Body of pancreas (tissue), 4 donors: ENCODE measurements at regions not wholly inside any gene's neighbourhood (a gene's known extent, or its start where the extent isn't known, plus 50 kb on each side); places are given as distances from the start of the nearest gene placed in this dataset.

Experiments used
- POLR2A ChIP-seq, 3 donors: fragments of 450-650 bp; IDR thresholded peaks; one replicate each; pipeline ENCODE4 v1.6.1; 2016; ENCODE audit warnings: antibody characterized with exemption in 3 of 3, mild to moderate bottlenecking in 2 of 3
- TF ChIP-seq, protein P1 (sequence below), 7 experiments: fragments of 450-650 bp in 4 of 7; fragments of 200-600 bp in 3 of 7; sonication (generic) in 3 of 7; IDR thresholded peaks; one replicate each; pipeline ENCODE4 v1.5.1; 2016 to 2019; ENCODE audit warnings: antibody characterized with exemption in 7 of 7

DNA sequence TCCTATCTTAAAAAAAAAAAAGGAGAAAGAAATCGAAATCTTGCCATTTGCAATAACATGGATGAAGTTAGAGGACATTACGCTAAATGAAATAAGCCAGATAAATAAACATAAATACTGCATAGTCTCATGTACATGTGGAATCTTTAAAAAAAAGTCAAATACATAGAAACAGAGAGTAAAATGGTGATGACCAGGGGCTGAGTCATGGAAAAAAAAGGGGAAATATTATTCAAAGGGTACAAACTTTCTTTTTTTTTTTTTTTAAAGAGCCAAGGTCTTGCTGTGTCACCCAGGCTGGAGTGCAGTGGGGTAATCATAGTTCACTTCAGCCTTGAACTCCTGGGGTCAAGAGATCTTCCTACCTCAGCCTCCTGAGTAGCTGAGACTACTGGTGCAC is 310.1 kb downstream of the ZNF608 start:
- TF ChIP-seq, protein P1, sequence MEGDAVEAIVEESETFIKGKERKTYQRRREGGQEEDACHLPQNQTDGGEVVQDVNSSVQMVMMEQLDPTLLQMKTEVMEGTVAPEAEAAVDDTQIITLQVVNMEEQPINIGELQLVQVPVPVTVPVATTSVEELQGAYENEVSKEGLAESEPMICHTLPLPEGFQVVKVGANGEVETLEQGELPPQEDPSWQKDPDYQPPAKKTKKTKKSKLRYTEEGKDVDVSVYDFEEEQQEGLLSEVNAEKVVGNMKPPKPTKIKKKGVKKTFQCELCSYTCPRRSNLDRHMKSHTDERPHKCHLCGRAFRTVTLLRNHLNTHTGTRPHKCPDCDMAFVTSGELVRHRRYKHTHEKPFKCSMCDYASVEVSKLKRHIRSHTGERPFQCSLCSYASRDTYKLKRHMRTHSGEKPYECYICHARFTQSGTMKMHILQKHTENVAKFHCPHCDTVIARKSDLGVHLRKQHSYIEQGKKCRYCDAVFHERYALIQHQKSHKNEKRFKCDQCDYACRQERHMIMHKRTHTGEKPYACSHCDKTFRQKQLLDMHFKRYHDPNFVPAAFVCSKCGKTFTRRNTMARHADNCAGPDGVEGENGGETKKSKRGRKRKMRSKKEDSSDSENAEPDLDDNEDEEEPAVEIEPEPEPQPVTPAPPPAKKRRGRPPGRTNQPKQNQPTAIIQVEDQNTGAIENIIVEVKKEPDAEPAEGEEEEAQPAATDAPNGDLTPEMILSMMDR (IDR thresholded peaks at IDR 0.05) = no peak
- no peak for TF ChIP-seq POLR2A (IDR thresholded peaks at IDR 0.05)
